Esophagus squamous epithelium (tissue), 4 donors: ENCODE measurements at regions not wholly inside any gene's neighbourhood (a gene's known extent, or its start where the extent isn't known, plus 50 kb on each side); places are given as distances from the start of the nearest gene placed in this dataset.

Source experiments
- POLR2A ChIP-seq, 4 donors: fragments of 450-650 bp; IDR thresholded peaks; one replicate each; pipeline ENCODE4 v1.6.1; 2017; ENCODE audit warnings: antibody characterized with exemption in 4 of 4, mild to moderate bottlenecking in 4 of 4, moderate library complexity in 3 of 4
- TF ChIP-seq, protein P1 (sequence below), 6 experiments: fragments of 450-650 bp in 4 of 6; fragments of 200-600 bp in 2 of 6; sonication (generic) in 2 of 6; IDR thresholded peaks; one replicate each; pipeline ENCODE4 v1.5.1; 2016 to 2019; ENCODE audit warnings: antibody characterized with exemption in 6 of 6, mild to moderate bottlenecking in 4 of 6, moderate library complexity in 4 of 6

DNA sequence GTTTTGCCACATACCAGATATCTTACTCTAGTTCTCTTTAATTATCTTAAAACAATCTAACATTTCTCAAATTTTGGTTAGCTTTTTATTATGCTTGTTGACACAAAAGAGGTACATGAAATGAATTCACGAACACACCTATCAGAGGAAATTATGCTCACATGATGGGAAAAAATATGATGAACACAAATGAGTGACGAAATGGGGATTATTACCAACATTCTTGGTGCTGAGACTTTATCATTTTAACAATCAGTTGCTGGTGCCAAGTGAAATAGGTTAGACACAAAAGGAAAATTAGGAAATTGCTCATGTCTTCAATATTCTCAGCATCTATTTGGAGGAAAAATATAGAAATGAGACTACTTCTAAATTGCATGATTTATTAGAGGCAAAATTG, 944.7 kb upstream of the NRXN1 start:
- TF ChIP-seq, protein P1, sequence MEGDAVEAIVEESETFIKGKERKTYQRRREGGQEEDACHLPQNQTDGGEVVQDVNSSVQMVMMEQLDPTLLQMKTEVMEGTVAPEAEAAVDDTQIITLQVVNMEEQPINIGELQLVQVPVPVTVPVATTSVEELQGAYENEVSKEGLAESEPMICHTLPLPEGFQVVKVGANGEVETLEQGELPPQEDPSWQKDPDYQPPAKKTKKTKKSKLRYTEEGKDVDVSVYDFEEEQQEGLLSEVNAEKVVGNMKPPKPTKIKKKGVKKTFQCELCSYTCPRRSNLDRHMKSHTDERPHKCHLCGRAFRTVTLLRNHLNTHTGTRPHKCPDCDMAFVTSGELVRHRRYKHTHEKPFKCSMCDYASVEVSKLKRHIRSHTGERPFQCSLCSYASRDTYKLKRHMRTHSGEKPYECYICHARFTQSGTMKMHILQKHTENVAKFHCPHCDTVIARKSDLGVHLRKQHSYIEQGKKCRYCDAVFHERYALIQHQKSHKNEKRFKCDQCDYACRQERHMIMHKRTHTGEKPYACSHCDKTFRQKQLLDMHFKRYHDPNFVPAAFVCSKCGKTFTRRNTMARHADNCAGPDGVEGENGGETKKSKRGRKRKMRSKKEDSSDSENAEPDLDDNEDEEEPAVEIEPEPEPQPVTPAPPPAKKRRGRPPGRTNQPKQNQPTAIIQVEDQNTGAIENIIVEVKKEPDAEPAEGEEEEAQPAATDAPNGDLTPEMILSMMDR (IDR thresholded peaks at IDR 0.05) = no peak
- TF ChIP-seq POLR2A (IDR thresholded peaks at IDR 0.05) = no peak
